GM23338 (cell line): ENCODE measurements at regions not wholly inside any gene's neighbourhood (a gene's known extent, or its start where the extent isn't known, plus 50 kb on each side); places are given as distances from the start of the nearest gene placed in this dataset.

ENCODE experiments used
- CTCF ChIP-seq, 2 experiments: fragments of 200-600 bp in 1 of 2; sonication (generic) in 1 of 2; conservative IDR thresholded peaks; 2 replicates each; pipeline versions ENCODE4 v1.5.1 to v1.6.1; 2016 to 2017; ENCODE audit warnings: antibody characterized with exemption in 2 of 2, low read depth in 2 of 2, mild to moderate bottlenecking in 2 of 2, moderate library complexity in 1 of 2
- EZH2 ChIP-seq: fragments of 200-600 bp; sonication (generic); IDR thresholded peaks from one replicate; pipeline ENCODE4 v1.8.0; 2017; ENCODE audit warnings: antibody characterized with exemption, mild to moderate bottlenecking, low read depth; ENCODE audit not compliant: unreplicated experiment
- EZH2phosphoT487 ChIP-seq: fragments of 200-600 bp; sonication (generic); IDR thresholded peaks from one replicate; pipeline ENCODE4 v1.8.1; 2018; ENCODE audit warnings: antibody characterized with exemption; ENCODE audit not compliant: unreplicated experiment
- JUNB ChIP-seq: IDR thresholded peaks from one replicate; pipeline ENCODE4 v1.6.1; 2016; ENCODE audit warnings: antibody characterized with exemption; ENCODE audit not compliant: unreplicated experiment
- POLR2AphosphoS5 ChIP-seq: IDR thresholded peaks from 2 replicates; pipeline ENCODE4 v1.6.1; 2016; ENCODE audit warnings: antibody characterized with exemption, low read depth
- TF ChIP-seq, protein P1 (sequence below): IDR thresholded peaks from 2 replicates; pipeline ENCODE4 v1.6.1; 2016; ENCODE audit warnings: antibody characterized with exemption

GRCh38 chr5:152593388-152593787 lies 188.3 kb upstream of the NMUR2 start:
- TF ChIP-seq CTCF (conservative IDR thresholded peaks at IDR 0.05; ENCODE audit: low read depth in 2 of 2): peak; percentile 50 to 55
- no peak for TF ChIP-seq EZH2
- TF ChIP-seq POLR2AphosphoS5: no peak
- TF ChIP-seq JUNB: no peak
- TF ChIP-seq, protein P1, sequence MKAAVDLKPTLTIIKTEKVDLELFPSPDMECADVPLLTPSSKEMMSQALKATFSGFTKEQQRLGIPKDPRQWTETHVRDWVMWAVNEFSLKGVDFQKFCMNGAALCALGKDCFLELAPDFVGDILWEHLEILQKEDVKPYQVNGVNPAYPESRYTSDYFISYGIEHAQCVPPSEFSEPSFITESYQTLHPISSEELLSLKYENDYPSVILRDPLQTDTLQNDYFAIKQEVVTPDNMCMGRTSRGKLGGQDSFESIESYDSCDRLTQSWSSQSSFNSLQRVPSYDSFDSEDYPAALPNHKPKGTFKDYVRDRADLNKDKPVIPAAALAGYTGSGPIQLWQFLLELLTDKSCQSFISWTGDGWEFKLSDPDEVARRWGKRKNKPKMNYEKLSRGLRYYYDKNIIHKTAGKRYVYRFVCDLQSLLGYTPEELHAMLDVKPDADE: no peak
- TF ChIP-seq EZH2phosphoT487: no peak
